HepG2 (cell line): ENCODE measurements at regions not wholly inside any gene's neighbourhood (a gene's known extent, or its start where the extent isn't known, plus 50 kb on each side); places are given as distances from the start of the nearest gene placed in this dataset.
A peak's percentile ranks its signal among the peaks of the same experiment; 100 is the strongest.

Experiments used
- RFX5 ChIP-seq: IDR thresholded peaks from 2 replicates; pipeline ENCODE4 v1.6.1; 2011; ENCODE audit warnings: low read depth, low read length, improper control_type of control experiment
- TF ChIP-seq, protein P1 (sequence below): sonication (generic); formaldehyde crosslinking; IDR thresholded peaks from one replicate; pipeline ENCODE4 v1.5.1; 2020; ENCODE audit warnings: mild to moderate bottlenecking, missing genetic modification reagents; ENCODE audit errors: not compliant biosample characterization
- TF ChIP-seq, protein P2 (sequence below): sonication (generic); formaldehyde crosslinking; IDR thresholded peaks from 2 replicates; pipeline ENCODE4 v1.4.0; 2020; ENCODE audit warnings: missing genetic modification reagents

DNA sequence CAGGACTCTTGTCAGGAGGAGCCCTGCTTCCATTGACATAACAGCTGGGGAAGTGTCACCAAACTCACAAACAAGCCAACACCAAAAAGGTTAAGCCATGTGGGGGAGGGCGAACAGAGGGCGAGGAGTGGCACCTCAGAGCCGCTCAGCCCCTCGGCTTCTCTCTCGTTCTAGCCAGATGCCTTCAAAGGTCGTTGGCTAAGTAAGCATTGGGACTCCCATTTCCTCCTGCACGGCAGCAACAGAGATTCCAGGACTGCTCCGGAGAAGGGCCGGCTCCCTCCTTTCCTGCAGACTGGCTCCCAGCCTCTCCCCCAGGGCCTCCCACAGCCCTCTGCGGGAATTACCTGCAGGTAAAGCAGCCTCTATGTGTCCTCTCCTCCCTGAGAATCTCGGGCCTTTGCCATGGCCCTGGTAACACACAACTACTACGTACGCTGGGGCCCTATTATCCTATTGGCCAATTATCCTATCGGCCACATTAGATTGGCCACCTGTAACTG lies 52.1 kb upstream of the RNU6ATAC start (continued):
- TF ChIP-seq, protein P1, sequence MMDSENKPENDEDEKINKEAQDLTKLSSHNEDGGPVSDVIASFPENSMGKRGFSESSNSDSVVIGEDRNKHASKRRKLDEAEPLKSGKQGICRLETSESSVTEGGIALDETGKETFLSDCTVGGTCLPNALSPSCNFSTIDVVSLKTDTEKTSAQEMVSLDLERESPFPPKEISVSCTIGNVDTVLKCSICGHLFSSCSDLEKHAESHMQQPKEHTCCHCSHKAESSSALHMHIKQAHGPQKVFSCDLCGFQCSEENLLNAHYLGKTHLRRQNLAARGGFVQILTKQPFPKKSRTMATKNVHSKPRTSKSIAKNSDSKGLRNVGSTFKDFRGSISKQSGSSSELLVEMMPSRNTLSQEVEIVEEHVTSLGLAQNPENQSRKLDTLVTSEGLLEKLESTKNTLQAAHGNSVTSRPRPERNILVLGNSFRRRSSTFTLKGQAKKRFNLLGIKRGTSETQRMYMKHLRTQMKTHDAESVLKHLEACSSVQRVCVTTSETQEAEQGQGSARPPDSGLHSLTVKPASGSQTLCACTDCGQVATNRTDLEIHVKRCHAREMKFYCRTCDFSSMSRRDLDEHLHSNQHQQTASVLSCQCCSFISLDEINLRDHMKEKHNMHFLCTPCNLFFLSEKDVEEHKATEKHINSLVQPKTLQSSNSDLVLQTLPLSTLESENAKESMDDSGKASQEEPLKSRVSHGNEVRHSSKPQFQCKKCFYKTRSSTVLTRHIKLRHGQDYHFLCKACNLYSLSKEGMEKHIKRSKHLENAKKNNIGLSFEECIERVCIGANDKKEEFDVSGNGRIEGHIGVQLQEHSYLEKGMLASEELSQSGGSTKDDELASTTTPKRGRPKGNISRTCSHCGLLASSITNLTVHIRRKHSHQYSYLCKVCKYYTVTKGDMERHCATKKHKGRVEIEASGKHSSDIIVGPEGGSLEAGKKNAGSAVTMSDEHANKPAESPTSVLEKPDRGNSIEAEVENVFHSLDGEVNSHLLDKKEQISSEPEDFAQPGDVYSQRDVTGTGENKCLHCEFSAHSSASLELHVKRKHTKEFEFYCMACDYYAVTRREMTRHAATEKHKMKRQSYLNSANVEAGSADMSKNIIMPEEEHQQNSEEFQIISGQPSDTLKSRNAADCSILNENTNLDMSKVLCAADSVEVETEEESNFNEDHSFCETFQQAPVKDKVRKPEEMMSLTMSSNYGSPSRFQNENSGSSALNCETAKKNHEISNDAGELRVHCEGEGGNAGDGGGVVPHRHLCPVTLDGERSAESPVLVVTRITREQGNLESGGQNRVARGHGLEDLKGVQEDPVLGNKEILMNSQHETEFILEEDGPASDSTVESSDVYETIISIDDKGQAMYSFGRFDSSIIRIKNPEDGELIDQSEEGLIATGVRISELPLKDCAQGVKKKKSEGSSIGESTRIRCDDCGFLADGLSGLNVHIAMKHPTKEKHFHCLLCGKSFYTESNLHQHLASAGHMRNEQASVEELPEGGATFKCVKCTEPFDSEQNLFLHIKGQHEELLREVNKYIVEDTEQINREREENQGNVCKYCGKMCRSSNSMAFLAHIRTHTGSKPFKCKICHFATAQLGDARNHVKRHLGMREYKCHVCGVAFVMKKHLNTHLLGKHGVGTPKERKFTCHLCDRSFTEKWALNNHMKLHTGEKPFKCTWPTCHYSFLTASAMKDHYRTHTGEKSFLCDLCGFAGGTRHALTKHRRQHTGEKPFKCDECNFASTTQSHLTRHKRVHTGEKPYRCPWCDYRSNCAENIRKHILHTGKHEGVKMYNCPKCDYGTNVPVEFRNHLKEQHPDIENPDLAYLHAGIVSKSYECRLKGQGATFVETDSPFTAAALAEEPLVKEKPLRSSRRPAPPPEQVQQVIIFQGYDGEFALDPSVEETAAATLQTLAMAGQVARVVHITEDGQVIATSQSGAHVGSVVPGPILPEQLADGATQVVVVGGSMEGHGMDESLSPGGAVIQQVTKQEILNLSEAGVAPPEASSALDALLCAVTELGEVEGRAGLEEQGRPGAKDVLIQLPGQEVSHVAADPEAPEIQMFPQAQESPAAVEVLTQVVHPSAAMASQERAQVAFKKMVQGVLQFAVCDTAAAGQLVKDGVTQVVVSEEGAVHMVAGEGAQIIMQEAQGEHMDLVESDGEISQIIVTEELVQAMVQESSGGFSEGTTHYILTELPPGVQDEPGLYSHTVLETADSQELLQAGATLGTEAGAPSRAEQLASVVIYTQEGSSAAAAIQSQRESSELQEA (CRISPR knock-in tag), result no peak
- TF ChIP-seq, protein P2, sequence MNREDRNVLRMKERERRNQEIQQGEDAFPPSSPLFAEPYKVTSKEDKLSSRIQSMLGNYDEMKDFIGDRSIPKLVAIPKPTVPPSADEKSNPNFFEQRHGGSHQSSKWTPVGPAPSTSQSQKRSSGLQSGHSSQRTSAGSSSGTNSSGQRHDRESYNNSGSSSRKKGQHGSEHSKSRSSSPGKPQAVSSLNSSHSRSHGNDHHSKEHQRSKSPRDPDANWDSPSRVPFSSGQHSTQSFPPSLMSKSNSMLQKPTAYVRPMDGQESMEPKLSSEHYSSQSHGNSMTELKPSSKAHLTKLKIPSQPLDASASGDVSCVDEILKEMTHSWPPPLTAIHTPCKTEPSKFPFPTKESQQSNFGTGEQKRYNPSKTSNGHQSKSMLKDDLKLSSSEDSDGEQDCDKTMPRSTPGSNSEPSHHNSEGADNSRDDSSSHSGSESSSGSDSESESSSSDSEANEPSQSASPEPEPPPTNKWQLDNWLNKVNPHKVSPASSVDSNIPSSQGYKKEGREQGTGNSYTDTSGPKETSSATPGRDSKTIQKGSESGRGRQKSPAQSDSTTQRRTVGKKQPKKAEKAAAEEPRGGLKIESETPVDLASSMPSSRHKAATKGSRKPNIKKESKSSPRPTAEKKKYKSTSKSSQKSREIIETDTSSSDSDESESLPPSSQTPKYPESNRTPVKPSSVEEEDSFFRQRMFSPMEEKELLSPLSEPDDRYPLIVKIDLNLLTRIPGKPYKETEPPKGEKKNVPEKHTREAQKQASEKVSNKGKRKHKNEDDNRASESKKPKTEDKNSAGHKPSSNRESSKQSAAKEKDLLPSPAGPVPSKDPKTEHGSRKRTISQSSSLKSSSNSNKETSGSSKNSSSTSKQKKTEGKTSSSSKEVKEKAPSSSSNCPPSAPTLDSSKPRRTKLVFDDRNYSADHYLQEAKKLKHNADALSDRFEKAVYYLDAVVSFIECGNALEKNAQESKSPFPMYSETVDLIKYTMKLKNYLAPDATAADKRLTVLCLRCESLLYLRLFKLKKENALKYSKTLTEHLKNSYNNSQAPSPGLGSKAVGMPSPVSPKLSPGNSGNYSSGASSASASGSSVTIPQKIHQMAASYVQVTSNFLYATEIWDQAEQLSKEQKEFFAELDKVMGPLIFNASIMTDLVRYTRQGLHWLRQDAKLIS (CRISPR knock-in tag), result no peak
- TF ChIP-seq RFX5, result 0 out of 2 replicates have a peak, but pooled peaks have one; percentile 50
